Endothelial cell of umbilical vein (primary cell): ENCODE measurements at regions not wholly inside any gene's neighbourhood (a gene's known extent, or its start where the extent isn't known, plus 50 kb on each side); places are given as distances from the start of the nearest gene placed in this dataset.

Experiments
- CTCF ChIP-seq, 2 donors: IDR thresholded peaks; 1 replicate in 1 of 2; 2 replicates in 1 of 2; pipeline ENCODE4 v1.5.1; 2011; ENCODE audit warnings: low read length in 2 of 2, mild to moderate bottlenecking in 2 of 2, moderate library complexity in 2 of 2, control low read depth in 1 of 2, inconsistent platforms in 1 of 2, low read depth in 1 of 2; ENCODE audit not compliant: insufficient read depth in 1 of 2; ENCODE audit errors: extremely low read depth in 1 of 2
- EZH2 ChIP-seq: IDR thresholded peaks from 2 replicates; pipeline ENCODE4 v1.6.1; 2012; ENCODE audit warnings: borderline replicate concordance, low read depth, mild to moderate bottlenecking, moderate library complexity, low read length, inconsistent platforms; ENCODE audit not compliant: severe bottlenecking
- FOS ChIP-seq: IDR thresholded peaks from 2 replicates; pipeline ENCODE4 v1.6.1; 2011; ENCODE audit warnings: mild to moderate bottlenecking, low read length, moderate library complexity, borderline replicate concordance; ENCODE audit not compliant: insufficient read depth
- GATA2 ChIP-seq: IDR thresholded peaks from 2 replicates; pipeline ENCODE4 v1.7.0; 2011; ENCODE audit warnings: low read depth, mild to moderate bottlenecking, moderate library complexity, mixed read lengths, low read length; ENCODE audit not compliant: insufficient read length, insufficient read depth
- JUN ChIP-seq: IDR thresholded peaks from 2 replicates; pipeline ENCODE4 v1.6.1; 2011; ENCODE audit warnings: borderline replicate concordance, low read depth; ENCODE audit not compliant: insufficient read length, insufficient read depth
- MAX ChIP-seq: IDR thresholded peaks from 2 replicates; pipeline ENCODE4 v1.6.1; 2011; ENCODE audit not compliant: insufficient read depth, insufficient read length
- MYC ChIP-seq: IDR thresholded peaks from one replicate; pipeline ENCODE4 v1.6.1; 2011; ENCODE audit warnings: mild to moderate bottlenecking, low read depth, low read length
- POLR2A ChIP-seq: IDR thresholded peaks from 2 replicates; pipeline ENCODE4 v1.6.1; 2012; ENCODE audit warnings: low read depth, mild to moderate bottlenecking, control low read depth, low read length
- POLR2AphosphoS5 ChIP-seq: IDR thresholded peaks from 2 replicates; pipeline ENCODE4 v1.6.1; 2012; ENCODE audit warnings: low read depth, mild to moderate bottlenecking, control low read depth, low read length, moderate library complexity; ENCODE audit not compliant: insufficient read depth

GRCh38 chr6:44701038-44701636, 313.6 kb downstream of the CDC5L start:
- TF ChIP-seq POLR2AphosphoS5 (no peak), CTCF (IDR thresholded peaks at IDR 0.05; ENCODE audit: extremely low read depth in 1 of 2, insufficient read depth in 1 of 2, low read depth in 1 of 2, low read length in 2 of 2) (no peak), FOS (no peak), POLR2A (no peak), EZH2 (no peak), MAX (no peak), JUN (no peak), MYC (no peak), GATA2 (no peak)
